ENCODE measurements at regions not wholly inside any gene's neighbourhood (a gene's known extent, or its start where the extent isn't known, plus 50 kb on each side); places are given as distances from the start of the nearest gene placed in this dataset.

- no peak for DNase-seq
Observed at GRCh38 chr3:72309661-72310418, 524.9 kb upstream of the PROK2 start.

- DNase-seq = no peak
Observed at GRCh38 chr3:72308641-72309040, 523.7 kb upstream of the PROK2 start.

- DNase-seq = no peak
Observed at GRCh38 chr3:72307438-72308115, 522.6 kb upstream of the PROK2 start.

GRCh38 chr3:72306800-72307341 lies 521.9 kb upstream of the PROK2 start:
- DNase-seq = no peak

- DNase-seq = no peak
Observed at GRCh38 chr3:72303926-72304325, 519.0 kb upstream of the PROK2 start.

- DNase-seq = no peak
Observed at GRCh38 chr3:72301779-72302178, 516.8 kb upstream of the PROK2 start.

GRCh38 chr3:72300621-72301020 lies 515.7 kb upstream of the PROK2 start:
- DNase-seq = no peak

- no peak for DNase-seq
Observed at GRCh38 chr3:72299823-72300222, 514.9 kb upstream of the PROK2 start.

- DNase-seq = no peak
Observed at GRCh38 chr3:72299321-72299802, 514.4 kb upstream of the PROK2 start.

- DNase-seq = no peak
Observed at GRCh38 chr3:72298201-72299152, 513.5 kb upstream of the PROK2 start.

- no peak for DNase-seq
Observed at GRCh38 chr3:72297481-72297880, 512.5 kb upstream of the PROK2 start.

GRCh38 chr3:72296477-72297111 lies 511.6 kb upstream of the PROK2 start:
- DNase-seq = no peak

- DNase-seq = no peak
Observed at GRCh38 chr3:72295962-72296450, 511.1 kb upstream of the PROK2 start.

- DNase-seq = no peak
Observed at GRCh38 chr3:72295276-72295961, 510.5 kb upstream of the PROK2 start.

- peak in 1 of 56 donors; percentile 10 for DNase-seq
Observed at GRCh38 chr3:72290859-72291638, 506.1 kb upstream of the PROK2 start.

GRCh38 chr3:72289692-72290071 lies 504.7 kb upstream of the PROK2 start:
- peak in 1 of 56 donors; percentile 4 for DNase-seq

GRCh38 chr3:72288955-72289691 lies 504.2 kb upstream of the PROK2 start:
- peak; percentile 18 to 93 (median 69) for DNase-seq

GRCh38 chr3:72287956-72288355 lies 503.0 kb upstream of the PROK2 start:
- DNase-seq = no peak

GRCh38 chr3:72285502-72285901 lies 500.6 kb upstream of the PROK2 start:
- no peak for DNase-seq
